Omental fat pad (tissue), 3 donors: ENCODE measurements at regions not wholly inside any gene's neighbourhood (a gene's known extent, or its start where the extent isn't known, plus 50 kb on each side); places are given as distances from the start of the nearest gene placed in this dataset.

Experiments used
- ATAC-seq: fragments of 150-250 bp; one replicate; pipeline ENCODE4 v1.9.1; 2016; ENCODE audit warnings: mild to moderate bottlenecking, moderate library complexity; ENCODE audit not compliant: low FRiP score
- DNase-seq: peaks from one replicate; pipeline ENCODE4 v3.0.0-alpha.2; 2019; ENCODE audit warnings: low spot score
- TF ChIP-seq, protein P1 (sequence below), 3 donors: fragments of 450-650 bp; IDR thresholded peaks; one replicate each; pipeline ENCODE4 v1.5.1; 2016 to 2017; ENCODE audit warnings: antibody characterized with exemption in 3 of 3, mild to moderate bottlenecking in 3 of 3, moderate library complexity in 2 of 3

DNA sequence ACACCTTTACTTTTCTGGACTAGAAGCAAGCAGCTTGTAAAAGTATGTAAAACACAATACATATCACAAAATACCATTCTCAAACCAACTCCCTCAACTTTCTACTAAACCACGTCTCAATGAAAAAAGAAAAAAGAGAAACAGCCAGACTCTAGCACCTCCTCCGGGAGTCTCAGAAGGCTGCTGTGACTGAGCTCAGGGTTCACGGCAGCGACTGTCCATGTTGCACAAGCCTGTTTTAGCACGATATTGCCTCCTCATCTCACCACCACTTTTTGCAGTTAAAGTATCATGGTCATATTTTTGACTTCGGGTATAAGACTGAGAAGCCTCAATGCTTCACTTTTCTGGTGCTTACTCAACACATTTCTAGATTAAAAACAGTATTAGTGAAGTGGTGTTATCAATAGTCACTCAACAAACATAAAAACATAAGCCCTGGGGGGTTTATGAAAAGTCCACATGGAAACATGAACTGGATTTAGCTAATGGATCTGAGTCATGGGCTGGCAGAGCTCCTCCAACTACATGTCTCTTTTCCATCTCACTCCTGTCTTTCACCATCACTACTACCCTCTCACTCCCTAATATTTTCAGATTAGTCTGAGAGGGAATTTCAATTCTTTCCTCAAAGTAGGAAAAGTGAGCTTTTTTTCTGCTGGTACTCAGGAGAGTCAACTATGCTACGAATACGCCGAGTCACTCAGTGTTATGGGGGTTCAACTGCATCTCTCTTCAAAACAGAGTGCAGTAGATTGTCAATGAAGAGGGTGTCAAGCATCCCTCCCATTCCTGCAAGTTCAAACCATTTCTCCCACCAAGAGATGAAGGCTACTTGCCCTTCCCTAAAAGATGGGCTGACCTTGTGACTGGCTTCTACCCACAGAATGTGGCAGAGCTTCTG, 113.7 kb downstream of the OSR1 start:
- DNase-seq (no peak), ATAC-seq (no peak)
- TF ChIP-seq, protein P1, sequence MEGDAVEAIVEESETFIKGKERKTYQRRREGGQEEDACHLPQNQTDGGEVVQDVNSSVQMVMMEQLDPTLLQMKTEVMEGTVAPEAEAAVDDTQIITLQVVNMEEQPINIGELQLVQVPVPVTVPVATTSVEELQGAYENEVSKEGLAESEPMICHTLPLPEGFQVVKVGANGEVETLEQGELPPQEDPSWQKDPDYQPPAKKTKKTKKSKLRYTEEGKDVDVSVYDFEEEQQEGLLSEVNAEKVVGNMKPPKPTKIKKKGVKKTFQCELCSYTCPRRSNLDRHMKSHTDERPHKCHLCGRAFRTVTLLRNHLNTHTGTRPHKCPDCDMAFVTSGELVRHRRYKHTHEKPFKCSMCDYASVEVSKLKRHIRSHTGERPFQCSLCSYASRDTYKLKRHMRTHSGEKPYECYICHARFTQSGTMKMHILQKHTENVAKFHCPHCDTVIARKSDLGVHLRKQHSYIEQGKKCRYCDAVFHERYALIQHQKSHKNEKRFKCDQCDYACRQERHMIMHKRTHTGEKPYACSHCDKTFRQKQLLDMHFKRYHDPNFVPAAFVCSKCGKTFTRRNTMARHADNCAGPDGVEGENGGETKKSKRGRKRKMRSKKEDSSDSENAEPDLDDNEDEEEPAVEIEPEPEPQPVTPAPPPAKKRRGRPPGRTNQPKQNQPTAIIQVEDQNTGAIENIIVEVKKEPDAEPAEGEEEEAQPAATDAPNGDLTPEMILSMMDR (IDR thresholded peaks at IDR 0.05): no peak

GRCh38 chr2:19238440-19239060, 119.9 kb downstream of the OSR1 start:
- TF ChIP-seq, protein P1 (IDR thresholded peaks at IDR 0.05): no peak
- ATAC-seq (no peak), DNase-seq (no peak)

DNA sequence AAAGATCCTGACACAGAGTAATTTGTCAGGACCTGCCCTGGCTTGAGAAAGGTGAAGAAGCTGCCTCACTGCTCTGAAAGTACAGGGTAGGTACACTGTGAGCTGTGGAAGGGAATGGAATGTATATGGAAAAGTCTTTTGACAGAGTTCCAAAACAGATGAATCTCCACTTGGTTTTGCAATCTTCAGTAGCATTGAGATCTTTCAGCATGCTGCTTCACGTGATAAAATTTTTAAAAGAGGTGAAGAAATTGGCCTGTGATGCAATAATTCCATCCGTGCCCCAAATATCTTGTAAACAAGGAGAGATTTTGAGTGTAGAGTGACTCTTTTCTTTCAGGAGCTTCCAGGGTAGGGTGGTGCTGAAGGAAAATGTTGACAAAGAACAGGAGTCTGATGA, 123.1 kb downstream of the OSR1 start:
- TF ChIP-seq, protein P1 (IDR thresholded peaks at IDR 0.05): no peak
- ATAC-seq (peak; percentile 84), DNase-seq (no peak)

DNA sequence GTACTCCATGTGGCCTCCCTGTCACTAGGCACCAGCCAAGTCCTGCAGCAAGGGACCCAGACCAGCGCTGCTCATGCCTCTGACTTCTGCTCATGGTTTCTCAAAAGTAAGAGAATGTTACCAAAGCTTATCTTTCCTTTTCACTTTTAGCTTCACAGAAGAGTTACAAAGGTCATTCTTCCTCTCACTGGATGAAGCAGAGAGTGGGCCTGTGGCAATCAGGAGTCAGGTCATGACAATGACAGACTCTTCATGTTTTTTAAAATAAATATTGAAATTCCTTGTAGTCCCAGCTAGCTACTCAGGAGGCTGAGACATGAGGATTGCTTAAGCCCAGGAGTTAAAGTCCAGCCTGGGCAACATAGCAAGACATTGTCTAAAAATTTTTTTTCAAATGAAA, 126.1 kb downstream of the OSR1 start:
- ATAC-seq (no peak), DNase-seq (no peak)
- TF ChIP-seq, protein P1 (IDR thresholded peaks at IDR 0.05): no peak

GRCh38 chr2:19231625-19232024, 126.8 kb downstream of the OSR1 start:
- TF ChIP-seq, protein P1 (IDR thresholded peaks at IDR 0.05): no peak
- DNase-seq: no peak
- no peak for ATAC-seq

- ATAC-seq (no peak), DNase-seq (no peak)
- TF ChIP-seq, protein P1 (IDR thresholded peaks at IDR 0.05): no peak
These were observed 127.8 kb downstream of the OSR1 start for GRCh38 chr2:19230626-19231025.
